Uterus (tissue), 3 donors: ENCODE measurements at regions not wholly inside any gene's neighbourhood (a gene's known extent, or its start where the extent isn't known, plus 50 kb on each side); places are given as distances from the start of the nearest gene placed in this dataset.

Source experiments
- DNase-seq, 2 donors: peaks; one replicate each; pipeline ENCODE4 v3.0.0-alpha.2; 2019 to 2020
- H3K27ac ChIP-seq, 2 donors: fragments of 200-600 bp; sonication (generic); 1 replicate in 1 of 2; 2 replicates in 1 of 2; pipeline ENCODE4 v1.5.1; 2016 to 2018
- H3K27me3 ChIP-seq, 2 donors: fragments of 200-600 bp; sonication (generic); one replicate each; pipeline ENCODE4 v1.5.1; 2018 to 2019; ENCODE audit warnings: control low read depth in 1 of 2
- H3K36me3 ChIP-seq, 2 donors: fragments of 200-600 bp; sonication (generic); one replicate each; pipeline ENCODE4 v1.5.1; 2019; ENCODE audit warnings: control low read depth in 1 of 2
- H3K4me1 ChIP-seq, 2 donors: fragments of 200-600 bp; sonication (generic); one replicate each; pipeline ENCODE4 v1.5.1; 2018 to 2019; ENCODE audit warnings: control low read depth in 1 of 2
- H3K4me3 ChIP-seq, 2 donors: fragments of 200-600 bp; sonication (generic); 1 replicate in 1 of 2; 2 replicates in 1 of 2; pipeline ENCODE4 v1.5.1; 2018 to 2019; ENCODE audit warnings: mild to moderate bottlenecking in 1 of 2
- H3K9me3 ChIP-seq, 2 donors: fragments of 200-600 bp; sonication (generic); one replicate each; pipeline ENCODE4 v1.5.1; 2019; ENCODE audit warnings: control low read depth in 1 of 2
- CTCF ChIP-seq, 4 experiments: fragments of 200-600 bp in 2 of 4; fragments of 450-650 bp in 2 of 4; sonication (generic) in 2 of 4; IDR thresholded peaks; one replicate each; pipeline ENCODE4 v1.5.1; 2016 to 2019; ENCODE audit warnings: antibody characterized with exemption in 4 of 4, mild to moderate bottlenecking in 2 of 4, moderate library complexity in 1 of 4
- POLR2A ChIP-seq, 2 donors: fragments of 450-650 bp; IDR thresholded peaks; one replicate each; pipeline ENCODE4 v1.6.1; 2016; ENCODE audit warnings: antibody characterized with exemption in 2 of 2, mild to moderate bottlenecking in 1 of 2, moderate library complexity in 1 of 2
- intact Hi-C: fragments of 100-400 bp; cut with DNase I; formaldehyde crosslinking; loops from one replicate; pipeline ENCODE4 v1.15.1; 2023; ENCODE audit warnings: low total_unique reads
- donor health status: DM: yes; HTN: yes; CAD: no.

- intact Hi-C loops, result no loop called here
- Histone ChIP-seq H3K27me3 (no peaks in the 10 kb centered on the region), H3K27ac (no peak overlapping the region), H3K36me3 (no peaks in the 10 kb centered on the region), H3K4me1 (no peaks in the 10 kb centered on the region), H3K4me3 (no peak overlapping the region), H3K9me3 (peaks cover 0 to 7% of the 10 kb centered on the region in 2 donors)
- no peak for DNase-seq
- TF ChIP-seq CTCF (IDR thresholded peaks at IDR 0.05) (no peak), POLR2A (IDR thresholded peaks at IDR 0.05) (no peak)
Observed at GRCh38 chr12:58277231-58277630, 335.9 kb downstream of the ATP23 start.

DNA sequence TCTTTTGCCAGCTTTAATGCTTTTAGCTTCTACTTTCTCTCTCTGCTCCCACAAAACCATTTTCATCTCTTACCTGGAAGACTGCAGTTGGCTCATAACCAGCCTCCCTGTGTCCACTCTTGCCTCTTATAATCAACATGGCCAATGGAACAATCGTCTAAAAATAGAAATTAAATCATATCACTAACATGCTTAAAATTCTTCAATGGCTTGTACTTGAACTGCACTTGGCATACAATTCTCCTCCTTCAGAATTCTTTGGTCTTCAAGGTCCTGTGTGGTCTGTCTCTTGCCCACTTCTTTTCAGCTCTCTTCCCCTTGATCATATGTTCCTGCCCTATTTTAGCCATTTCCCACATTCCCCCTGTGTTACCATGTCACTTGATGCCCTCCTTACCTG is 342.2 kb downstream of the ATP23 start:
- no peaks in the 10 kb centered on the region for H3K4me1 ChIP-seq
- H3K27me3 ChIP-seq, result no peaks in the 10 kb centered on the region
- TF ChIP-seq POLR2A (IDR thresholded peaks at IDR 0.05), result no peak
- H3K36me3 ChIP-seq, result no peaks in the 10 kb centered on the region
- no peak overlapping the region for H3K4me3 ChIP-seq
- H3K27ac ChIP-seq, result no peak overlapping the region
- intact Hi-C loops, result no loop called here
- no peak for DNase-seq
- no peaks in the 10 kb centered on the region for H3K9me3 ChIP-seq

- H3K27ac ChIP-seq, result no peak overlapping the region
- DNase-seq, result no peak
- intact Hi-C loops, result no loop called here
- H3K4me1 ChIP-seq, result no peaks in the 10 kb centered on the region
- no peaks in the 10 kb centered on the region for H3K9me3 ChIP-seq
- H3K36me3 ChIP-seq, result no peaks in the 10 kb centered on the region
- H3K27me3 ChIP-seq, result no peaks in the 10 kb centered on the region
- TF ChIP-seq CTCF (IDR thresholded peaks at IDR 0.05) (no peak), POLR2A (IDR thresholded peaks at IDR 0.05) (no peak)
- no peak overlapping the region for H3K4me3 ChIP-seq
Observed at GRCh38 chr12:58285551-58285950, 344.2 kb downstream of the ATP23 start.

DNA sequence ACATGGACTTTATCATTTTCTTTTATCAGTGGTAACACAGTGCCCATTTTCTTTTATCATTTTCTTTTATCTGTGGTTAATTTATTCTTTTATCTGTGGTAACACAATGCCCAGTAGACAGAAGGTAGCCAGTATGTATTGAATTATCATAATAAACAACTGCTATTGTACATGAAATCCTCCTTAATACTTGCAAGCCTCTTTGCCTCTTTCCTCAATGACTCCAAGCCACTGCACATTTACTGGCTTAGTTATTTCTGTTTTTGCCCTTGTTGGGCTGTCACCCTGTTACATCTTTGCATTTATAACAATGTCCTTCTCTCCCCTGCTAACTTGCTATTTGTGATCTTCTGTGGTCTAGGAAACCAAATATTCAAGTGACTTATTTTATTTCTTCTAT is 345.0 kb downstream of the ATP23 start:
- H3K36me3 ChIP-seq, result no peaks in the 10 kb centered on the region
- TF ChIP-seq POLR2A (IDR thresholded peaks at IDR 0.05) (no peak), CTCF (IDR thresholded peaks at IDR 0.05) (no peak)
- no peaks in the 10 kb centered on the region for H3K27me3 ChIP-seq
- no peak overlapping the region for H3K4me3 ChIP-seq
- H3K27ac ChIP-seq, result no peak overlapping the region
- no peaks in the 10 kb centered on the region for H3K4me1 ChIP-seq
- no peak for DNase-seq
- H3K9me3 ChIP-seq, result no peaks in the 10 kb centered on the region
- intact Hi-C loops, result no loop called here

- no peak for DNase-seq
- Histone ChIP-seq H3K9me3 (no peaks in the 10 kb centered on the region), H3K27ac (no peak overlapping the region), H3K4me3 (no peak overlapping the region), H3K27me3 (no peaks in the 10 kb centered on the region), H3K4me1 (no peaks in the 10 kb centered on the region), H3K36me3 (no peaks in the 10 kb centered on the region)
- intact Hi-C loops, result no loop called here
- TF ChIP-seq CTCF (IDR thresholded peaks at IDR 0.05) (no peak), POLR2A (IDR thresholded peaks at IDR 0.05) (no peak)
Observed at GRCh38 chr12:58288190-58288589, 346.8 kb downstream of the ATP23 start.

DNA sequence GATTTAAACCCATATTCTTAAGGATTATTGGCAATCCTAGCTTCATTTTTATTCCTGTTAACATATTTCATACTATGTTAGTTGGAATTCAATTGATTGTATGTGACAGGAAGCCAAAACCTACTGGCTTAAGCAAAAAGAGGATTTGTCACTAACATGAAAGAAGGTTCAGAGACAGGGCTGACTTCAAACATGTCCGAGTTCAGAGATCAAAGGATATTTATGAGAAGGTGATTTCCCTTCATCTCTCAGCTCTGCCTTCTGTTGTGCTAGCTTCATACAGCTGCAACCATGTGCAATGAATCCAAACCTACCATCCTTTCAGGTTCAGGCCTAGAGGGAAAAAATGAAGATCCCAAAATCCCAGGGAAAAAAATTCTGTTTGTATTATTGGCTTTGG is 349.7 kb downstream of the ATP23 start:
- intact Hi-C loops, result no loop called here
- H3K9me3 ChIP-seq, result no peaks in the 10 kb centered on the region
- no peak for DNase-seq
- no peaks in the 10 kb centered on the region for H3K27me3 ChIP-seq
- no peaks in the 10 kb centered on the region for H3K36me3 ChIP-seq
- H3K4me3 ChIP-seq, result no peak overlapping the region
- no peaks in the 10 kb centered on the region for H3K4me1 ChIP-seq
- no peak overlapping the region for H3K27ac ChIP-seq
- TF ChIP-seq CTCF (IDR thresholded peaks at IDR 0.05), result no peak
- no peak for TF ChIP-seq POLR2A (IDR thresholded peaks at IDR 0.05)
